Activated T-helper 2 cell treated with anti-CD3 and anti-CD28 coated beads, Interferon-gamma antibody, Interleukin-2, Interleukin-4, amounts not matched to agents 10 μg/mL and 5 μg/mL and 100 μg/mL, durations not matched to agents 14 hours and 24 hours and 36 hours (primary cell): ENCODE measurements at regions not wholly inside any gene's neighbourhood (a gene's known extent, or its start where the extent isn't known, plus 50 kb on each side); places are given as distances from the start of the nearest gene placed in this dataset.
"Not testable (repeated sequence)": the region's sequence is repeated elsewhere in the genome, so short reads cannot be mapped to it uniquely, and the experiment has no call there.

Source experiments
- DNase-seq: peaks from one replicate; pipeline ENCODE4 v3.0.0; 2021; ENCODE audit warnings: low spot score
- H3K27ac Mint-ChIP-seq: one replicate; pipeline ENCODE4 v1.8.0; 2021; ENCODE audit warnings: mixed read lengths
- H3K27me3 Mint-ChIP-seq: one replicate; pipeline ENCODE4 v1.8.0; 2021; ENCODE audit warnings: low read depth, mixed read lengths
- H3K36me3 Mint-ChIP-seq: one replicate; pipeline ENCODE4 v1.8.0; 2021; ENCODE audit warnings: low read depth, mixed read lengths
- H3K4me1 Mint-ChIP-seq: one replicate; pipeline ENCODE4 v1.8.0; 2021; ENCODE audit warnings: low read depth, mixed read lengths
- H3K4me3 Mint-ChIP-seq: one replicate; pipeline ENCODE4 v1.8.0; 2021; ENCODE audit warnings: low read depth, mild to moderate bottlenecking, moderate library complexity, mixed read lengths
- H3K9me3 Mint-ChIP-seq: one replicate; pipeline ENCODE4 v1.8.0; 2021; ENCODE audit warnings: mixed read lengths
- intact Hi-C: fragments of 100-400 bp; cut with micrococcal nuclease; formaldehyde crosslinking; loops from one replicate; pipeline ENCODE4 v1.15.1; 2023

DNA sequence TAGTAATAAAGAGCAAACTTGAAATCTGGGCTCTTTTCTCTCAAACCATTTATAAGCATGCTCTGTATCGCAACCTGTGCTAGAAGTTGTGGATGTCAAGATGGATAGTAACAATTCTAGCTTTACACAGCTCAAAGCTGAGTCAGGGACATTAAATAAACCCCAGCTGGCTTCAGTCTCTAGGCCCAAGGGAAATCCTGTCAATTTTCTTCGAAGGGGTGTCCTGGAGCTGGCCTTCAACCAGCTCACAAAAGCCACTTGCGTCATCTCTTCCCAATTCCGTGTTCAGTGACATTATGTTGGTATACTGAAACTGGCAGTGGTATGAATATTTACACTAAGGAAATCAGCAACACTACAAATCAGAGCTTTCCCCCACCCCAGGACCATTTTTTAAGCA, 89.8 kb upstream of the PRKG2 start:
- no peaks in the 10 kb centered on the region for H3K9me3 Mint-ChIP-seq
- no peaks in the 10 kb centered on the region for H3K27me3 Mint-ChIP-seq
- no peak for DNase-seq
- H3K36me3 Mint-ChIP-seq, result no peaks in the 10 kb centered on the region
- H3K4me1 Mint-ChIP-seq, result no peaks in the 10 kb centered on the region
- intact Hi-C loops, result no loop called here
- no peak overlapping the region for H3K27ac Mint-ChIP-seq
- H3K4me3 Mint-ChIP-seq, result no peak overlapping the region

DNA sequence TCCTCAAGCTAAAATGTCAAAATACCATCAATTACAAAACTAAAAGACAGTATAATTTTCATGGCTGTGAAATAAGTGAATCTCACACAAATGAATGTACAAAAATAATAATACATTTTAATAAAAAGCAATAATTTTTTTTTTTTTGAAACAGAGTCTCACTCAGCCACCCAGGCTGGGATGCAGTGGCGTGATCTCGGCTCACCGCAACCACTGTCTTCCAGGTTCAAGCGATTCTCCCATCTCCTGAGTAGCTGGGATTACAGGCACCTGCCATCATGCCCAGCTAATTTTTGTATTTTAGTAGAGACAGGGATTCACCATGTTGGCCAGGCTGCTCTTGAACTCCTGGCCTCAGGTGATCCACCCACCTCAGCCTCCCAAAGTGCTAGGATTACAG, 85.3 kb upstream of the PRKG2 start:
- DNase-seq, intact Hi-C loops, H3K4me1 Mint-ChIP-seq, H3K36me3 Mint-ChIP-seq, H3K27me3 Mint-ChIP-seq, H3K4me3 Mint-ChIP-seq, H3K27ac Mint-ChIP-seq, H3K9me3 Mint-ChIP-seq: not testable (repeated sequence)

DNA sequence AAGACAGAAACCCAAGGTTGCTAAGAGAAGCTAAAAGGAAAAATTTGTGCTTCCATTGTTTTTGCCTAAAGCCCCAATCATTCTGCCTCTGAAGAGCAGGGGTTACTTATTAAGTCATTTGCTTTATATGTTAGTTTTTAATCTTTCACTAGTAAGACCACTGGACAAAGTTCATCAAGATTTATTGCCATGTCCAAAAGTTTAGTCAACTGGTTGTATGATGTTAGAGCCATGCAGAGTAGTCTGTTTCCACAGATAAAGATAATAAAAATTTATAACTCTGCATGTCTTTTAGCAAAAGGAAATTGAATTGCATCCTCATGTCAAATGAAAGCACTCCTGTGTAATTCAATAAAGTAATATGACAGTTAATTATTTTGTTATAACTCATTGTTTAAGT, 75.8 kb upstream of the PRKG2 start:
- Mint-ChIP-seq H3K9me3 (no peaks in the 10 kb centered on the region), H3K27ac (no peak overlapping the region), H3K27me3 (no peaks in the 10 kb centered on the region), H3K36me3 (no peaks in the 10 kb centered on the region), H3K4me1 (no peaks in the 10 kb centered on the region), H3K4me3 (no peak overlapping the region)
- no peak for DNase-seq
- intact Hi-C loops, result no loop called here

DNA sequence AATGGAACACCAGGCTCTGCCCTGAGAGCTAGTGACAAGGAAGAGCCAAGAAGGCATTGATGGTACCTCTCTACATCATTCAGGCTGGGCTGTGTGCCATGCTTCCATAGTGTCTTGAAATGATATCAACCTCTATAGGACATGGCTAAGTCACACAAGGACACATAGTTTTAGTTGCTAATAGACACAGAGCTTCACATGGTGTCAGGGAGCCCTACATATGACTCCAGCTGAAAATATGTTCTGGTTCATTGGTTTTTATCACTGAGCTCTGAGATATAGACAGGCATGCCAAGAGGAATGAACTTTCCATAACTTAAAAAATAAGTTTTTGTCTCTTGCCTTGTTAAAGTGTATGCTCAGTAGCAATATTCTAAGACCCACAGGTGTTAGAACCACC, 72.1 kb upstream of the PRKG2 start:
- intact Hi-C loops, result no loop called here
- no peak for DNase-seq
- Mint-ChIP-seq H3K36me3 (no peaks in the 10 kb centered on the region), H3K9me3 (no peaks in the 10 kb centered on the region), H3K4me1 (no peaks in the 10 kb centered on the region), H3K4me3 (no peak overlapping the region), H3K27ac (no peak overlapping the region), H3K27me3 (no peaks in the 10 kb centered on the region)

DNA sequence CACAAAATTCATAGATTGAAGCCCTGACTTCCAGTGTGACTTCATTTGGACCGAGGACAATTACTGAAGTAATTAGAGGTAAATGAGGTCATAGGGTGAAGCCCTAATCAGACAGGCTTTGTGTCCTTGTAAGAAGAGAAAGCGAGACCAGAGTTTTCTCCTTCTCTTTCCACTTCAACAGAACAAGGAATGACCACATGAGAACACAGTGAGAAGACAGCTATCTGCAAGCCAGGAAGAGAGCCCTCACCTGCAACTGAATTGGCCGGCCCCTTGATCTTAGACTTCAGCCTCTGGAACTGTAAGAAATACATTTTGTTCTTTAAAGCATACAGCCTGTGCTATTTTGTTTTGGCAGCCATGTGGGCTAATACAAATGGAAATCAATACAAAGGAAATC, 67.1 kb upstream of the PRKG2 start:
- no peaks in the 10 kb centered on the region for H3K27me3 Mint-ChIP-seq
- intact Hi-C loops, result no loop called here
- H3K27ac Mint-ChIP-seq, result no peak overlapping the region
- H3K9me3 Mint-ChIP-seq, result no peaks in the 10 kb centered on the region
- no peaks in the 10 kb centered on the region for H3K36me3 Mint-ChIP-seq
- no peak overlapping the region for H3K4me3 Mint-ChIP-seq
- no peak for DNase-seq
- no peaks in the 10 kb centered on the region for H3K4me1 Mint-ChIP-seq

DNA sequence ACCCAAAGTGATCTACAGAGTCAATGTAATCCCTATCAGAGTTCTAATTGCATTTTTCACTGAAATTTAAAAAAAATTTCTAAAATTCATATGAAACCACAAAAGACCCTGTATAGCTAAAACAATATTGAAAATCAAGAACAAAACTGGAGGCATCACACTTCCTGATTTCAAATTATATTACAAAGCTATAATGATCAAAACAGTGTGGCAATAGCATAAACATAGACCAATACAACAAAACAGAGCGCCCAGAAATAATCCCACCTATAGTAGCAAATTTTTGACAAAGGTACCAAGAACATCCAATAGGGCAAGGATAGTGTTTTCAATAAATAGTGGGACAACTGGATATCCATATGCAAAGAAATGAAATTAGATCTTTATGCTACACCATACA, 59.4 kb upstream of the PRKG2 start:
- Mint-ChIP-seq H3K4me3 (no peak overlapping the region), H3K4me1 (no peaks in the 10 kb centered on the region)

DNA sequence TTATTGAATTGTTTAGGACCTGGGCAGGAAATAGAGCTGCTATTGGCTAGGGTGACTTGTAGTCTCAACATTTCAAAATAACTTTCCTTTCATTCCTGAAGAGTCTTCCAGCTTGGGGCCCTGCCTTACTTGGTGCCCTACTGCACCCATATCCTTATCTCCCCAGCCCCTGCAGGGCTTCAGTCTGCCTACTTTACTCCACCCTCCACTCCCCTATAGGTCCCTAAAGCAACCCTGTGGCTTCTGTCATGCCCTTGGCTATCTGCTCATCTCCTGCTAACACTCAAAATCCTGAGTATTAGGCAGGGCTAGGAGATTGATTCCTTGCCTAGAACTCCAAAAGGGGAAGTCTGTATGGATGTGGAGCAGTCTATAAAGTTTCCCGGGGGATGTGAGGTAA, 57.6 kb upstream of the PRKG2 start:
- intact Hi-C loops, result no loop called here
- H3K27ac Mint-ChIP-seq, result no peak overlapping the region
- H3K36me3 Mint-ChIP-seq, result no peaks in the 10 kb centered on the region
- H3K4me3 Mint-ChIP-seq, result no peak overlapping the region
- H3K9me3 Mint-ChIP-seq, result peaks cover 17% of the 10 kb centered on the region
- no peaks in the 10 kb centered on the region for H3K27me3 Mint-ChIP-seq
- DNase-seq, result no peak
- H3K4me1 Mint-ChIP-seq, result no peaks in the 10 kb centered on the region

More for the DNA sequence above, 59.4 kb upstream of the PRKG2 start:
- Mint-ChIP-seq H3K9me3 (peaks cover 16% of the 10 kb centered on the region), H3K27me3 (no peaks in the 10 kb centered on the region), H3K36me3 (no peaks in the 10 kb centered on the region), H3K27ac (no peak overlapping the region)
- DNase-seq, result no peak
- intact Hi-C loops, result no loop called here
